GM19438 (cell line): ENCODE measurements at regions not wholly inside any gene's neighbourhood (a gene's known extent, or its start where the extent isn't known, plus 50 kb on each side); places are given as distances from the start of the nearest gene placed in this dataset.
"Not testable (repeated sequence)": the region's sequence is repeated elsewhere in the genome, so short reads cannot be mapped to it uniquely, and the experiment has no call there.

Source experiments
- ATAC-seq: cut with Tn5 transposase; IDR thresholded peaks from one replicate; pipeline ENCODE4 v1.9.1; 2021; ENCODE audit warnings: low read depth; ENCODE audit not compliant: unreplicated experiment

DNA sequence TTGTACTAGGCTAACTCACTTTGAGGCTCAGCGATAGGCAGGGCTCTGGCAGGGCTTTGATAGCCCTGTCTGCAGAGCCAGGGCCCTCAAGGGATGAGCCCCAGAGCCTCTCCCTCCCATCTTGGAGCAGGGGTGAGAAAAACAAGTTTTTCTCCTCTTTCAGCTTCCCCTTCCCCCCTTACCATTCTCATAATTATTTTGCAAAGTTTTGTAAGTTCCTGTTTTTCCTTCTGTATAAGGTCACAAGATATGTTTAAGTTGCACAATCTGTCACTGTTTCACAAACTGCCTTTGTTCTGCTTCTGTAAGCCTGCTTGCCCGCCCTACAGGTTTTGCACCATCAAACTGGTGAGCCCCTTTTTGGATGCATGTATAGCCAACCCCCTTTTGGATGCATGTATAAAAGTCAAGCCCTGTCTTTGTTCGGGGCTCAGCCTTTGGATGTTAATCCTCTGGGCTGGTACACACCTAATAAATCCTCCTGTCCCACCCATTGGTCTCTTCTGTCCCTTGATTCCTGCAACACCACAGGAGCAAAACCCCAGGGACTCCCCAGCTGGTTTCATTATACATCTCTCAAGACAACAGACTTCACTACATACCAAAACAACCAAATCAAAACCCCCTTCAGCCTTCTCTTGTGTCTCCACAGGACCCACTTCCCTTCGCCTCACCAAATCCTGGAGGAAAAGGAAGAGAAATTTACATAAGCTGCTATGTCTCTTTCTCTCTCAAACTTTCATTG is 52.5 kb upstream of the RESF1 start:
- ATAC-seq = no peak

DNA sequence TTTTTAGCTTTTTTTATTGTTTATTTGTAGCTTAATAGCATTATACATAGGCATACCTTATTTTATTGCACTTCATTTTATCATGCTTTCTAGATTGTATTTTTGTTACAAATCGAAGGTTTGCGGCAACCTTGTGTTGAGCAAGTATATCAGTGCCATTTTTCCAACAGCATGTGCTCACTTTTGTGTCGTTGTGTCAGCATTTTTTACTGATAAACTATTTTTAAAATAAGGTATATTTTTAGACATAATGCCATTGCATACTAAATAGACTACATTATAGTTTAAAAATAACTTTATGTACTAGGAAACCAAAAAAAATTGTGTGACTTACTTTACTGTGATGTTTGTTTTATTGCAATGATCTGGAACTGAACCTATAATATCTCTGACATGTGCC is 56.2 kb upstream of the RESF1 start:
- no peak for ATAC-seq

DNA sequence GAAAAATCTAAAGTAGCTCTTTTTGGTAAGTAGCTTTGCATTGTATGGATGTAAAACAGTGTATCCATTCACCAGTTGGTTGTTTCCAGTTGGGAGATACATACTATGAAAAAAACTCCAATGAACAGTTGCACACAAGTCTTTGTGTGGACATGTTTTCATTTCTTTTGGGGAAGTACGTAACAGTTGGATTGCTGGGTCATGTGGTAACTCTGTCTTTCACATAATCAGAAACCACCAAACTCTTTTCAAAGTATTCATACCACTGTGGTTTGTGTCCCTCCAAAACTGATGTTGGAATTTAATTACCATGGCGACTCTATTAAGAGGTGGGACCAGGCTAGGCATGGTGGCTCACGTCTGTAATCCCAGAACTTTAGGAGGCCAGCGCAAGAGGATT is 58.9 kb upstream of the RESF1 start:
- no peak for ATAC-seq

DNA sequence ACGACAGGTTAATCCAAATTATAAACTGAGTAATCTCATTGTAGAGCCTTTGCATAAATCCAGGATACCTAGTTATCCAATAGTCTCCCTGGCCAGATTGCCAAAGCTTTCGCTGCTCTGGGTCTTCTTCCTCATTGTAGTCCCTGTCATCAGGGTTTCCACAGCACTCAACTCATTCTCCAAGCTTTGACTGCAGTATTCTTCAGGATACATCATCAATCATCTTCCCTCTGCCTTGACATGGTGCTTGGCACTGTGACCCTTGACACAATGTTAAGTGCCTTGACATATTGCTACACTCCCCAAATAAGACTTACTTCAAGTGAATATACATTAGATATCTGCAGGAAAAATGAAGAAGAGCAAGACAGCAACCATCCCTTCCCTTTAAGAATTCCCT is 60.1 kb upstream of the RESF1 start:
- no peak for ATAC-seq

DNA sequence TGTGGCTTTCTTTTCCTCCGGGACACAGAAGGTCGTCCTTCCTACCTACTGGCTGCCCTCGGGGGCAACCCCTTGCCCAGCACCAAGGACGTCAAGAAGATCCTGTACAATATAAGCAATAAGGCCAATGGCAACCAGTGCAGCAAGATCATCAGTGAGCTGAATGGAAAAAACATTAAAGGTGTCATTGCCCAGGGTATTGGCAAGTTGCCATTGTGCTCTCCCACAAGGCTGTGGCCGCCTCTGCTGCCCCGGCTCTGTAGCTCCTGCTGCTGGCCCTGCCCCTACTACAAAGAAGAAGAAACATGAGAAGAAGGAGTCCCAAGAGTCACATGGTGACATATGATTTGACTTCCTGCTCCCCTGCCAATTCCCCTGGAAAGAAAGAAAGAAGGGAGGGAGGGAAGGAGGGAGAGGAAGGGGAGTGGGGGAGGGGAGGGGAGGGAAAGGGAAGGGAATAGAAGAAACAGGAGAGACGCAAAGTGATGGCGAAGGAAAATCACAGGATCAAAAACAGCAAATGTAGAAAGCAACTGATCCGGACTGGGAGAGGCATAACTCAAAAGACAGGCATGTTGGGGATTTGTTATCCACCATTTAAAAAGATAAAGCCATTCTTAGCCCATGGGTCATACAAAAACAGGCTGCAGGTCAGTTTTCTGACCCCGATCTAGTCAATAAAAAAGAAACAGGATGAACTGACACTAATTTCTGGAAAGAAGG is 61.3 kb upstream of the RESF1 start:
- ATAC-seq = no peak

DNA sequence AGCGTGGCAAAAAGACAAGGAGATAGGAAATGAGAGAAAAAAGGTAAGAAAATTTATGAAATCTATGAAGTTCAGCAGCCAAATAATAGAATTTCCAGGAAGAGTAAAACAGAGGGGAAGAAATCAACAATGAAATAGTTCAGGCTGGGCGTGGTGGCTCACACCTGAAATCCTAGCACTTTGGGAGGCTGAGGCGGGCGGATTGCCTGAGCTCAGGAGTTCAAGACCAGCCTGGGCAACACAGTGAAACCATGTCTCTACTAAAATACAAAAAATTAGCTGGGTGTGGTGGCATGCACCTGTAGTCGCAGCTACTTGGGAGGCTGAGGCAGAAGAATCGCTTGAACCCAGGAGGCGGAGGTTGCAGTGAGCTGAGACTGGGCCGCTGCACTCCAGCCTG is 62.1 kb upstream of the RESF1 start:
- ATAC-seq = not testable (repeated sequence)

DNA sequence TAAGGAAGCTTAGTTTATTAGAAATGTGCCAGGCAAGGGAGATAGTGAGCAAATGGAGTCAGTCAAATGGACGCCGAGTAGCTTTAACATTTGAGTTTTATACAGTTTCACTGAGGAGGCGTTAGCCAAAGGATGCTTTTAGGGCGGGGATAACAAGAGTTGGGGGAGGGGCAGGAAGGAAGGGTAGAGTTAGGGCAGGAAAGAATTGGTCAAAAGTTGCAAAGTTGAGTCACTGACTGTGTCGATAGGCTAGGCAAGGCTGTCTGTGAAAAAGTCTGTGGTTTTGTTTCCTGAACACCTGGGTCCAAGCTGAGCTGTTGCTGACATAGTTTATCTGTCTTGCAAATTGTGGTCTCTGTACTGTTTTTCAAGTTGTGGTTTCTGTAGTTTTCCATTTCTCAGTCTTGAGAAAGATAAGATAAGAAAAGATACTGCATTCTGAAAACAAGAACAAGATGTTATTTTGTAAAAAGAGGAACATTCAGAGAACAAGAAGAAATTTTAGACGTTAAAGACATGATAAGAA is 62.6 kb upstream of the RESF1 start:
- peak; percentile 99 for ATAC-seq

DNA sequence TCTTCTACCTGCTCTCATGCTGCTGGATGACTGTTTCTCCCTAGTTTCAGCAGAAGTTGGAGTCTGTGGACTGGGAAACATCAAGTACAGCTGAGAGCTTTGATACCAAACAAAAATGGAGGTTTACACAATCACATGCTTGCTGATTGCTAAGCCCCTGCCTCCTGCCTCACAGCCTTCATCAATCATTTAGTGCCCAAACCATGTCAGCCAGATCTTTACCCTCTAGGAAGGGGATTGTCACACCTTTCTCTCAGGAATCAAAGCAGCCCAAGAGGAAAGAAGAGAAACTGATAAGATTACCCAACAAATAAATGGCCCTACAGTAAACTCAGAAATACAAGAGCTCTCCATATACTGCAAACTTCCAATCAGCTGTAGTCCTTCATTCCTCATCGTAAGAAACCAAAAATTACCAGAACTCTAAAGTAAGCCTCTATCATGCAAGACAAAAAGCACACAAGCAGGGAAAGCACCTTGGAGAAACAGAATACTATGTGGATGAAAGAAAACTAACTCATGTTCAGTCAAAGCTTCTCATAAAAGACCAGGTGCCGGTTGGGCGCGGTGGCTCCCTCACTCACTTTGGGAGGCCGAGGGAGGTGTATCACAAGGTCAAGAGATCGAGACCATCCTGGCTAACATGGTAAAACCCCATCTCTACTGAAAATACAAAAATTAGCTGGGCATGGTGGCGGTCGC is 63.6 kb upstream of the RESF1 start:
- ATAC-seq = no peak

DNA sequence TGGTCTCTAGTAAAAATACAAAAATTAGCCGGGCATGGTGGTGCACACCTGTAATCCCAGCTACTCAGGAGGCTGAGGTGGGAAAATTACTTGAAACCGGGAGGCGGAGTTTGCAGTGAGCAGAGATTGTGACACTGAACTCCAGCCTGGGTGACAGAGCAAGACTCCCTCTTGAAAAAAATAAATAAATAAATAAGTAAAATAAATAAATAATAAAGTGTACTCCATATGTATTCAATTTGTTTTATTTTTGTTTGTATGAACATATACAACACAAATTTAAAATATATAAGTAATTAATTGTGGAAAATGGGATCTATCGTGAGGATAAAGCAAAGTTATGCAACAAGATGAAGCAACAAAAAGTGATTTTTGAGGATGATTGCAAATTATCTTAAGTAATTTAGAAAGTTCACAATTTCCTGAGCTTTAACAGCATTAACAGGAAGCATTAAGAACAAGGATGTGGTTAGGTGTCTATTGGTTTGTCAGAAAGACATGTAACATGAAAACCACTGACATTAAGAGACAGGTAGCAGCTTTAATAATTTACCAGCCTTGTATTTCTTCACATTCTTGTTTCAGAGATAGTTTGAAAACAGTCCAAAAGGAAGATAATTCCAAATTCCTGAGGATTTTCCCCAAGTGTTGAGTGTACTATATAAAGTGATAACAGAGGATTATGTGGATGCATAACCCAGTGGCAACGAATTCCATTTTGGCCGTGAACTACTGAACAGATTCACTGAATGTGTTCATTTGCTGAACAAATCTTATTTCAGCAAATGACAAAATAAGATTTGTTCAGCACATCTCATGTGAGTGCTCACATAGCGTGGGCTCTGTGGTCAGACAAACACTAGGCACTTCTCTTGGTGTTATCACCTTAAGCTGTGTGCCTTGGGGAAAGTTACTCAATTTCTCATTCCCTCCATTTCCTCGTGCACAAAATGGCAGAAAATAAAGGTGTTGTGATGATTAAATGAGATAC is 68.6 kb upstream of the RESF1 start:
- peak; percentile 48 for ATAC-seq

DNA sequence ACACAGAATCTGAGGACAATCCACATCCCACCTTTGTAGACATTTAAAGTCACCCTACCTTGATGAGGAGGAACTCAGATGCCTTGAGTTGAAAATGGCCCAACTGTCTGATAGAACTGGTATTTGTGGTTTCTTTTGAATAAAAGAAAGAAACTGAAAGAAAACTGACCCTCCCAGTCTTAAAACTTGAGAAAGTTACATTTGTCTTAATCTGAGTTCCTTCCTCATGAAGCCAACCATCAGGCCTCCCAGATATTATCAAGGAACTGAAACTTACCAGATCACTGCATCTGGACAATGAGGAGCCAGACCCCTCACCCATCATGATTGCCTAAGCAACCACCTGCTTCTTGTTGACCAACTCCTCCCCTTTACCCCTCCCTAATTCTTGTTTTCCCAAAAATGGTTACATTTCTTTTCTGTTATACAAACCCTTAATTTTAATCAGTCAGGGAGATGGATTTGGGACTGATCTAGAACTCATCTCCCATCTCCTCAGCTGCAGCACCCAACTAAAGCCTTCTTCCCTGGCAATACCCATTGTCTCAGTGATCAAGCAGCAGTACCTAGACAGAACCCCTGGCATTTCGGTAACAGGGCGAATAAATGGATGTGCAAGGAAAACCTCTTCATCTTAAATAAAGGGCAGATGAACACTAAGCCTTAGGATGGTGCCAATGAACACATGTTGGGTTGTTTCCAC is 72.0 kb upstream of the RESF1 start:
- no peak for ATAC-seq

DNA sequence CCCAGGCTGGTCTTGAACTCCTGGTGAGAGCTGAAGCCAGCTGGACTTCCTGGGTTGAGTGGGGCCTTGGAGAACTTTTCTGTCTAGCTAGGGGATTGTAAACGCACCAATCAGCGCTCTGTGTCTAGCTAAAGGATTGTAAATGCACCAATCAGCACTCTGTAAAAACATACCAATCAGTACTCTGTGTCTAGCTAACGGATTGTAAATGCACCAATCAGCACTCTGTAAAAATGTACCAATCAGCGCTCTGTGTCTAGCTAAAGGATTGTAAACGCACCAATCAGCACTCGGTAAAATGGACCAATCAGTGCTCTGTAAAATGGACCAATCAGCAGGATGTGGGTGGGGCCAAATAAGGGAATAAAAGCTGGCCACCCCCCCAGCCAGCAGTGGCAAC is 76.5 kb upstream of the RESF1 start:
- ATAC-seq = not testable (repeated sequence)

DNA sequence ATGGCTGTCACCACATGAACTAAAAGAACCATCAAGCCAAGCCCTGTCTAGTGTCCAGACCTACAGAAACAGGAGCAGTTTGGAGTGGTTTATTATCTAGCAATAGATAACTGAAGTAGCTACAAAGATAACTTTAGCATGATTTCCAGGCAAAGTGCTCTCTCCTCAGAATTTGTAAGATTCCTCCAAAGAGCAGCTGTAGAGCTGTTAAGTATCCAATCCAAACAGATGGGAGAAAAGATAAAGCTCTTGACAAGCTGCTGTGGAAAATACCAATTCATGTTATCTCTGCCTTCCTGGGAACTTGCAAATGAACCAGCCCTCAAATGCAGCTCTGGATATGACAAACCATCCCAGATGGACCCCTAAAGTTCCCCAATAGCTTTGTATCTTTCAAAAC is 78.9 kb upstream of the RESF1 start:
- no peak for ATAC-seq

DNA sequence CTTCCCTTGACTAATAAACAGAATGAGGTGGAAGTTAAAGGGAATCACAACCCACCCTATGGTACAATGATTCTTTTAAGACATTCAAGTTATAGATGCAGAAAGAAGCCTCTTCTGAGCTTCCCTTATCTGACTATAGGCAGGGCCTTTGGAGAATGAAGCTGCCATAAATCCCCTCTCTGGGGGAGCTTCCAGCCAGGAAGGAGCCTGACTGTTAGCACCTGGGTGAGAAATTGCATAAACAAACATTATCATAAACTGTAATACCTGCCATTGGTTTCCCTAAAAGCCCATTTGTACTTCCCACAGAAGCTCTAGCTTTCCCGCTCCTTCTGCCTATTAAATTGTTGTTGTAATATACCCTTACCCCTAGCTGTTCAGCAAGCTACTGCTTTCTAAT is 81.3 kb upstream of the RESF1 start:
- no peak for ATAC-seq

DNA sequence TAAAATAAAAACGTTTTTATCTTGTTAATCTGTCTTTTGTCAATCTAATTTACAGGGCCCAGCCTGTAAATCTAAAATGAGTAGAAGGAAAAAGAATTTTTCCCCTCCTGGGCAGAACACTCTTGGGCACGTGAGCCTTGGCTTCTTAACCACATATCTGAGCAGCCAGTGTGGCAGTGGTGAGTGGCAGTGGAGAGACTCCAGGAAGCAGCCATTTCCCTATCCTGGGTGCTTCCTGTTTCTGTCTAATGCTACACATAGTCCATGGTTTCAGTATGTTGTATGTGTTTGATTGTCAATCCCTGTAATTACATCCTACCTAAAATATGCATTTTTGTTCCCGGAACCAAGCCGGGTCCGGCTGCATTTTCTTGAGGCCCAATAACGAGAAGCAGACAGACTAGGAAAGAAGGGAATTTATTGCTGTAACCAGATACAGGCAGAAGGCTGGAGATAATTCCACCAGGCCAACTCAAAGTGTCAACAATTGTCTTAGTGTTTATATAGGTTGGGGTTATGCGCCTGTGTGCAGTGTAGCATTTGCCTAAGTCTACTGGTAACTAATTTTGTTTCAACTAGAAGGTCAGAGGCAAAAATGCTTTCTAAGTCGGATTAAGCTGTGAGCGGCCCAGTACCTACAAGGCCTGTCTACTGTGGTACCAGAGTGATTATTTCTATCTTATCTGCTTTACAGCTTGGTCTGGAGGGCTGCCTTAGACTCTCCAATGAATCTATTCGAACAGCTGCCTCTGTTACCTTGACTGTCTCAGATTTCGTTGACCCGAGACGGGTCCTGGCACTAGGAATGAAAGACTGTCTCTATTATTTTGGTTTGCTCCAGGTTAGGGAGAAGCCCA is 82.4 kb upstream of the RESF1 start:
- ATAC-seq = no peak

DNA sequence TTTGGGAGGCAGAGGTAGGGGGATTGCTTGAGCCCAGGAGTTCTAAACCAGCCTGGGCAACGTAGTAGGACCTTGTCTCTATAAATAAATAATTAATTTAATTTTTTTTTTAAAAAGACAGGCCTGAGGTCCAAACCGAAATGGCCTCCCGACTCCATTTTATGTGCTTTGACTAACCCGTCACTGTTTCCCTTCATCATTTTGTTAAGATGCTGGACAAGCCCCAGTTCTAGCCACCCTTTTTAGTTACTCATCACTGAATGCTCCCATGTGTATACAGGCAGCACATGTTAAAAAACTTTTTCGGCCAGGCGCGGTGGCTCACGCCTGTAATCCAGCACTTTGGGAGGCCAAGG is 83.6 kb upstream of the RESF1 start:
- ATAC-seq = no peak

DNA sequence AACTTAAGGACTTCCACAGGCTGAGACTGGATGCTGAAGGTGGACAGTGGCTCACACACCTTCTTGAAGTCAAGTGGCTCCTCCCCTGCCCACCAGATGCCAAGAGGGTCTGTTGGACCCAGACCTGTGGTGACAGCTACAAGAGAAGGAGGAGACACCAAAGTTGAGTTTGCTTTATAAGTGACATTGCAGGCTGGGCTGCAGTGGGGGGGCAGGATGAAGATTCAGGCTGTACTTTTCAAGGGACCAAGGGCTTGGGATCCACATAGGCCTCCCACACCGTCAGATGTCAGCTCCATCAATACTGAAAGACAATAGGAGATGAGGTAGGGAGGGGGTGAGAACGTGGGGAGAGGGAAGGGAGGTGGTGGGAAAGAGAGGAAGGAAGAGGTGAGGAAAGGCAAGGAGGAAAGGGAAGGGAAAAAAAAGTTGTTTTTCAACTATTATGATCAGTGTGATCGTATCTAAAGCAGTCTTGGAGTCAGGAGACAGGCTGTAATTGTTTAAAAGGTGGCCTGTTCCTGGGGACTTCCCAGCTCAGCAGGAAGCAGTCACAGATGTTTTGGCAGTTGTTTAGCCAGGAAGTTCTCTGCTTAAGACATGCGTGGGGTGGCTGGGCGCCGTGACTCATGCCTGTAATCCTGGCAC is 84.1 kb upstream of the RESF1 start:
- ATAC-seq = no peak

DNA sequence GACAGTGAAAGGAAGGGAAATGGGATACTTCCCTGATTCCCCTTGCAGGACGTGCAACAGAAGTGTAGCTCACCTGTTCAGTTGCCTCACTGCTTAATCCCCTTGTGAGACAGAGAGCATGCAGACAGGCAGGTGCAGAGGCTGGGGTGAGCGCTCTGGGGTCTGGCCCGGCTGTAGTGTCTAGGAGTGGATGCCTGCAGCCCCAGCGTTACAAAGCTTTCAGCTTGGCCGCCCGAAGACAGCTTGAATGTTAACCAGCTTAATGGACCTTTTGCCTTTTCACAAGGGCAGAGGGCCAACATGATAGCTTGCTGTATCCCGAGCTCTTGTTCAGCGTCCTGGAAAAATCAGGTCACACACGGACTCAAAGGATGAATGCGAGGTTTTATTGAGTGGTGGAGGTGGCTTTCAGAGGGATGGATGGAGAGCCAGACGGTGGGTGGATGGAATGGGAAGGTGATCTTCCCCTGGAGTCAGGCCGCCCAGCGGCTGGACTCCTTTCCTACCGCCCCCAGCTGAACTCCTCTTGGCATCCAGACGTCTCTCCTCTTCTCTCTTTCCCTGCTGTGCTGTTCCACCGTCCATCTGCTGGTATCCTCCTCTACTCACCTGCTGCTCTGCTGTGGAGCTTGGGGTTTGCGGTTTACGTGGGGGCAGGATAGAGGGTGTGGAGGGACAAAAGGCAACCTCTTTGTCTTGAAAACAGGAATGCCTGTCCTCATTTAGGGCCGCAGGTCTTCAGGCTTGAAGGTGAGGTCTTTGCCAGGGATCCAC is 86.2 kb upstream of the RESF1 start:
- no peak for ATAC-seq

DNA sequence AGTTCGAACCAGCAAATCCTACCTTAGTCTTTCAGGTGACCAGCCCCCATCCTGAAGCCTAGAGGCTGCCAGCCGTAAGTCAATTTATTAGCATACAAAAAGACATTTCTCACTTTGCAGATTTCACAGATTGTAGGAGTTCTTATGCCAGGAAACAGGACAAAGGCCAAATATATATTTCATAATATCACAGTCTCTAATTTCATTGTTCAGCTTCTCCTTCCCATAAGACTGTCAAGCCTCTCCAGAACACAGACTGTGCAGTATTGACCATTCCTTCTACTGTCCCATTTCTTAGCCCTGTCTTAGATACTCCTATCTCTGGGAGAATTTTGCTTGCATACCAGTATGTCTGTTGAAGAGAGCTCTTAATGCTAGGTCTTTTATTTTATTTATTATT is 89.2 kb upstream of the RESF1 start:
- ATAC-seq = no peak
